Fibroblast of lung (primary cell): ENCODE measurements at regions not wholly inside any gene's neighbourhood (a gene's known extent, or its start where the extent isn't known, plus 50 kb on each side); places are given as distances from the start of the nearest gene placed in this dataset.

Source experiments
- DNase-seq, 2 donors: peaks; one replicate each; pipeline versions ENCODE4 v3.0.0 to v3.0.0-alpha.2; 2010; ENCODE audit warnings: low read depth in 2 of 2
- H2AFZ ChIP-seq: 2 replicates; pipeline ENCODE4 v1.5.1; 2012; ENCODE audit warnings: low read length, control low read depth, inconsistent platforms
- H3K27ac ChIP-seq: 2 replicates; pipeline ENCODE4 v1.5.1; 2011; ENCODE audit warnings: low read length, control low read depth; ENCODE audit not compliant: insufficient read depth
- H3K27me3 ChIP-seq: 2 replicates; pipeline ENCODE4 v1.5.1; 2011; ENCODE audit warnings: mild to moderate bottlenecking, low read length; ENCODE audit not compliant: control insufficient read depth, insufficient read depth
- H3K36me3 ChIP-seq: 2 replicates; pipeline ENCODE4 v1.5.1; 2011; ENCODE audit warnings: low read length; ENCODE audit not compliant: control insufficient read depth, insufficient read depth
- H3K4me1 ChIP-seq: 2 replicates; pipeline ENCODE4 v1.5.1; 2011; ENCODE audit warnings: low read length; ENCODE audit not compliant: control insufficient read depth, insufficient read depth; ENCODE audit errors: extremely low read depth
- H3K4me2 ChIP-seq: 2 replicates; pipeline ENCODE4 v1.5.1; 2011; ENCODE audit warnings: low read length, control low read depth; ENCODE audit not compliant: insufficient read depth; ENCODE audit errors: extremely low read depth
- H3K4me3 ChIP-seq, 4 experiments: fragments of 200-600 bp in 1 of 4; sonication (generic) in 1 of 4; replicated peaks in 1 of 4; 2 replicates each; pipeline ENCODE4 v1.5.1; 2011 to 2016; ENCODE audit warnings: low read length in 4 of 4, low read depth in 3 of 4, mild to moderate bottlenecking in 3 of 4, control low read depth in 2 of 4, inconsistent platforms in 1 of 4, mixed read lengths in 1 of 4; ENCODE audit not compliant: insufficient read depth in 1 of 4; ENCODE audit errors: control extremely low read depth in 1 of 4
- H3K79me2 ChIP-seq: 2 replicates; pipeline ENCODE4 v1.5.1; 2012; ENCODE audit warnings: mild to moderate bottlenecking, low read length, inconsistent platforms; ENCODE audit not compliant: control insufficient read depth, insufficient read depth
- H3K9ac ChIP-seq: 2 replicates; pipeline ENCODE4 v1.5.1; 2011; ENCODE audit warnings: mild to moderate bottlenecking, low read length, control low read depth; ENCODE audit not compliant: insufficient read depth
- H3K9me3 ChIP-seq: 2 replicates; pipeline ENCODE4 v1.5.1; 2012; ENCODE audit warnings: low read depth, low read length; ENCODE audit not compliant: control insufficient read depth, insufficient read depth
- H4K20me1 ChIP-seq: 2 replicates; pipeline ENCODE4 v1.5.1; 2011; ENCODE audit warnings: low read length; ENCODE audit not compliant: control insufficient read depth, insufficient read depth; ENCODE audit errors: extremely low read depth
- CTCF ChIP-seq, 2 donors: IDR thresholded peaks in 1 of 2; conservative IDR thresholded peaks in 1 of 2; 1 replicate in 1 of 2; 2 replicates in 1 of 2; pipeline ENCODE4 v1.5.1; 2011 to 2012; ENCODE audit warnings: low read length in 2 of 2, control low read depth in 1 of 2, inconsistent platforms in 1 of 2, low read depth in 1 of 2, mild to moderate bottlenecking in 1 of 2
- EZH2 ChIP-seq: IDR thresholded peaks from 2 replicates; pipeline ENCODE4 v1.5.1; 2012; ENCODE audit warnings: low read length, control low read depth, mild to moderate bottlenecking; ENCODE audit errors: missing control alignments

- Histone ChIP-seq H3K27me3 (no peaks in the 10 kb centered on the region), H3K4me1 (peaks cover 6% of the 10 kb centered on the region), H3K27ac (no peak overlapping the region), H4K20me1 (no peaks in the 10 kb centered on the region), H3K79me2 (no peaks in the 10 kb centered on the region), H3K9ac (no peak overlapping the region), H3K4me2 (no peak overlapping the region), H3K9me3 (no peaks in the 10 kb centered on the region), H2AFZ (no peak overlapping the region), H3K36me3 (no peaks in the 10 kb centered on the region), H3K4me3 (no peak overlapping the region)
- DNase-seq: peak; percentile 44 to 74
- TF ChIP-seq CTCF (conservative IDR thresholded peaks at IDR 0.05 in 1 of 2, IDR thresholded peaks at IDR 0.05 in 1 of 2; ENCODE audit: low read depth in 1 of 2, low read length in 2 of 2) (no peak), EZH2 (no peak)
Measured at GRCh38 chr5:38724301-38725030, 121.3 kb upstream of the OSMR start.

- Histone ChIP-seq H3K79me2 (no peaks in the 10 kb centered on the region), H3K4me3 (no peak overlapping the region), H3K4me2 (no peak overlapping the region), H3K9me3 (no peaks in the 10 kb centered on the region), H3K36me3 (no peaks in the 10 kb centered on the region), H3K9ac (no peak overlapping the region), H3K4me1 (peaks cover 2% of the 10 kb centered on the region), H3K27me3 (no peaks in the 10 kb centered on the region), H3K27ac (no peak overlapping the region), H2AFZ (no peak overlapping the region), H4K20me1 (no peaks in the 10 kb centered on the region)
- TF ChIP-seq CTCF (conservative IDR thresholded peaks at IDR 0.05 in 1 of 2, IDR thresholded peaks at IDR 0.05 in 1 of 2; ENCODE audit: low read depth in 1 of 2, low read length in 2 of 2) (no peak), EZH2 (no peak)
- no peak for DNase-seq
Measured at GRCh38 chr5:38725371-38725865, 120.4 kb upstream of the OSMR start.

GRCh38 chr5:38726279-38726678 lies 119.5 kb upstream of the OSMR start:
- no peak overlapping the region for H3K4me3 ChIP-seq
- H3K36me3 ChIP-seq: no peaks in the 10 kb centered on the region
- H3K9me3 ChIP-seq: no peaks in the 10 kb centered on the region
- TF ChIP-seq EZH2 (no peak), CTCF (conservative IDR thresholded peaks at IDR 0.05 in 1 of 2, IDR thresholded peaks at IDR 0.05 in 1 of 2; ENCODE audit: low read depth in 1 of 2, low read length in 2 of 2) (no peak)
- peaks cover 2% of the 10 kb centered on the region for H3K4me1 ChIP-seq
- H3K27me3 ChIP-seq: no peaks in the 10 kb centered on the region
- H3K4me2 ChIP-seq: no peak overlapping the region
- H4K20me1 ChIP-seq: no peaks in the 10 kb centered on the region
- no peak overlapping the region for H3K27ac ChIP-seq
- no peak overlapping the region for H3K9ac ChIP-seq
- H2AFZ ChIP-seq: no peak overlapping the region
- no peak for DNase-seq
- no peaks in the 10 kb centered on the region for H3K79me2 ChIP-seq
